ENCODE measurements at regions not wholly inside any gene's neighbourhood (a gene's known extent, or its start where the extent isn't known, plus 50 kb on each side); places are given as distances from the start of the nearest gene placed in this dataset.

GRCh38 chr3:187828579-187829452, 83.5 kb upstream of the BCL6 start:
- Histone ChIP-seq H3K4me2 (replicated peaks; ENCODE audit: low read depth, low read length, poor library complexity, severe bottlenecking) (no peak overlapping the region), H3K9me3 (ENCODE audit: control extremely low read depth in 1 of 3, control insufficient read depth in 2 of 3, insufficient read depth in 1 of 3, low read length in 2 of 3) (no peaks in the 10 kb centered on the region), H3K27ac (ENCODE audit: low read length in 2 of 2) (no peak overlapping the region), H3K4me3 (ENCODE audit: control extremely low read depth in 1 of 5, extremely low read depth in 1 of 5, insufficient read depth in 1 of 5, low read depth in 2 of 5, low read length in 4 of 5) (no peak overlapping the region), H3K9ac (ENCODE audit: low read length) (no peak overlapping the region), H3K79me2 (ENCODE audit: control insufficient read depth, insufficient read depth, low read length) (no peaks in the 10 kb centered on the region), H2AFZ (ENCODE audit: insufficient read depth, low read depth, low read length, poor library complexity, severe bottlenecking) (no peak overlapping the region), H3K27me3 (replicated peaks in 1 of 4; ENCODE audit: control extremely low read depth in 1 of 4, control insufficient read depth in 3 of 4, insufficient read depth in 4 of 4, low read length in 3 of 4) (no peaks in the 10 kb centered on the region), H4K20me1 (ENCODE audit: control insufficient read depth, insufficient read depth, low read length, poor library complexity, severe bottlenecking) (no peaks in the 10 kb centered on the region), H3K4me1 (ENCODE audit: control insufficient read depth in 2 of 2, insufficient read depth in 2 of 2, low read length in 2 of 2) (peaks cover 6 to 7% of the 10 kb centered on the region in 2 donors), H3K36me3 (replicated peaks in 1 of 2; ENCODE audit: control extremely low read depth in 1 of 2, control insufficient read depth in 1 of 2, extremely low read depth in 1 of 2, insufficient read depth in 2 of 2, low read length in 1 of 2) (no peaks in the 10 kb centered on the region)
- ATAC-seq (ENCODE audit: low read depth) (no peak), DNase-seq (no peak)
- no peaks in the 10 kb centered on the region for H3K27me3 Mint-ChIP-seq
- WGBS (ENCODE audit: insufficient coverage) = 88% methylated on average over 1 of the region's 7 CpGs
- no peak overlapping the region for H3K4me3 Mint-ChIP-seq
- TF ChIP-seq, protein P1, sequence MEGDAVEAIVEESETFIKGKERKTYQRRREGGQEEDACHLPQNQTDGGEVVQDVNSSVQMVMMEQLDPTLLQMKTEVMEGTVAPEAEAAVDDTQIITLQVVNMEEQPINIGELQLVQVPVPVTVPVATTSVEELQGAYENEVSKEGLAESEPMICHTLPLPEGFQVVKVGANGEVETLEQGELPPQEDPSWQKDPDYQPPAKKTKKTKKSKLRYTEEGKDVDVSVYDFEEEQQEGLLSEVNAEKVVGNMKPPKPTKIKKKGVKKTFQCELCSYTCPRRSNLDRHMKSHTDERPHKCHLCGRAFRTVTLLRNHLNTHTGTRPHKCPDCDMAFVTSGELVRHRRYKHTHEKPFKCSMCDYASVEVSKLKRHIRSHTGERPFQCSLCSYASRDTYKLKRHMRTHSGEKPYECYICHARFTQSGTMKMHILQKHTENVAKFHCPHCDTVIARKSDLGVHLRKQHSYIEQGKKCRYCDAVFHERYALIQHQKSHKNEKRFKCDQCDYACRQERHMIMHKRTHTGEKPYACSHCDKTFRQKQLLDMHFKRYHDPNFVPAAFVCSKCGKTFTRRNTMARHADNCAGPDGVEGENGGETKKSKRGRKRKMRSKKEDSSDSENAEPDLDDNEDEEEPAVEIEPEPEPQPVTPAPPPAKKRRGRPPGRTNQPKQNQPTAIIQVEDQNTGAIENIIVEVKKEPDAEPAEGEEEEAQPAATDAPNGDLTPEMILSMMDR (IDR thresholded peaks at IDR 0.05) = no peak
- no peak for TF ChIP-seq EZH2 (IDR thresholded peaks at IDR 0.05; ENCODE audit: borderline replicate concordance, insufficient read depth, low read depth, low read length, poor library complexity, severe bottlenecking)
- no peak overlapping the region for H3K27ac Mint-ChIP-seq
- intact Hi-C loops (cut with micrococcal nuclease) = no loop called here
- ChIA-PET CTCF (no interaction called here), POLR2A (no interaction called here)
- no peaks in the 10 kb centered on the region for H3K9me3 Mint-ChIP-seq (ENCODE audit: insufficient read depth)
- H3K4me1 Mint-ChIP-seq = peaks cover 7% of the 10 kb centered on the region

DNA sequence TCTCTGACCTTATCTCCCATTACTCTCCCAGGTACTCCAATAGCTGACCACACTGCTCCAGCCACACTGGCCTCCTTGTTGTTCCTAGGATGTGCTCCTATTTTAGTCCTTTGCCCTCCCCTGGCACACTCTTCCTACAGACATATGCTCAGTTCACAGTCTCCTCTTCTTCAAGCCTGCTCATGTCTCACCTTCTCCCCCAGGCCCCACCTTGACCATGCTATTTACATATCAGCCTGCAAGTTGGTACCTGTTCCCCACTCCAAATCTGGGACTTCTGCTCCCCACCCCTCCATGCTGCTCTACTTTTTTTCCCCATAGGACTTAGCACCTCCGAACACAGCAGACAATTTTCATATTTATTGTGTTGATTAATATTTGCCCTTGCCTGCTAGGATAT, 84.9 kb upstream of the BCL6 start:
- POLR2A ChIA-PET = no interaction called here
- Histone ChIP-seq H4K20me1 (ENCODE audit: control insufficient read depth, insufficient read depth, low read length, poor library complexity, severe bottlenecking) (no peaks in the 10 kb centered on the region), H3K4me3 (ENCODE audit: control extremely low read depth in 1 of 5, extremely low read depth in 1 of 5, insufficient read depth in 1 of 5, low read depth in 2 of 5, low read length in 4 of 5) (no peak overlapping the region), H3K36me3 (replicated peaks in 1 of 2; ENCODE audit: control extremely low read depth in 1 of 2, control insufficient read depth in 1 of 2, extremely low read depth in 1 of 2, insufficient read depth in 2 of 2, low read length in 1 of 2) (no peaks in the 10 kb centered on the region), H3K79me2 (ENCODE audit: control insufficient read depth, insufficient read depth, low read length) (no peaks in the 10 kb centered on the region), H3K4me2 (replicated peaks; ENCODE audit: low read depth, low read length, poor library complexity, severe bottlenecking) (no peak overlapping the region), H3K27ac (ENCODE audit: low read length in 2 of 2) (no peak overlapping the region), H3K4me1 (ENCODE audit: control insufficient read depth in 2 of 2, insufficient read depth in 2 of 2, low read length in 2 of 2) (peaks cover 6 to 7% of the 10 kb centered on the region in 2 donors), H3K9me3 (ENCODE audit: control extremely low read depth in 1 of 3, control insufficient read depth in 2 of 3, insufficient read depth in 1 of 3, low read length in 2 of 3) (no peaks in the 10 kb centered on the region), H2AFZ (ENCODE audit: insufficient read depth, low read depth, low read length, poor library complexity, severe bottlenecking) (no peak overlapping the region), H3K9ac (ENCODE audit: low read length) (no peak overlapping the region), H3K27me3 (replicated peaks in 1 of 4; ENCODE audit: control extremely low read depth in 1 of 4, control insufficient read depth in 3 of 4, insufficient read depth in 4 of 4, low read length in 3 of 4) (no peaks in the 10 kb centered on the region)
- WGBS (ENCODE audit: insufficient coverage) = no CpG with 5 or more reads among the region's 1 CpG
- CTCF ChIA-PET = no interaction called here
- Mint-ChIP-seq H3K4me1 (peaks cover 7% of the 10 kb centered on the region), H3K4me3 (no peak overlapping the region), H3K9me3 (ENCODE audit: insufficient read depth) (peaks cover 5% of the 10 kb centered on the region), H3K27me3 (no peaks in the 10 kb centered on the region), H3K27ac (no peak overlapping the region)
- TF ChIP-seq, protein P1 (IDR thresholded peaks at IDR 0.05) = no peak
- no peak for TF ChIP-seq EZH2 (IDR thresholded peaks at IDR 0.05; ENCODE audit: borderline replicate concordance, insufficient read depth, low read depth, low read length, poor library complexity, severe bottlenecking)
- ATAC-seq (ENCODE audit: low read depth) (no peak), DNase-seq (no peak)
- intact Hi-C loops (cut with micrococcal nuclease) = no loop called here

All from B cell (primary cell).